ENCODE measurements at regions not wholly inside any gene's neighbourhood (a gene's known extent, or its start where the extent isn't known, plus 50 kb on each side); places are given as distances from the start of the nearest gene placed in this dataset.

DNA sequence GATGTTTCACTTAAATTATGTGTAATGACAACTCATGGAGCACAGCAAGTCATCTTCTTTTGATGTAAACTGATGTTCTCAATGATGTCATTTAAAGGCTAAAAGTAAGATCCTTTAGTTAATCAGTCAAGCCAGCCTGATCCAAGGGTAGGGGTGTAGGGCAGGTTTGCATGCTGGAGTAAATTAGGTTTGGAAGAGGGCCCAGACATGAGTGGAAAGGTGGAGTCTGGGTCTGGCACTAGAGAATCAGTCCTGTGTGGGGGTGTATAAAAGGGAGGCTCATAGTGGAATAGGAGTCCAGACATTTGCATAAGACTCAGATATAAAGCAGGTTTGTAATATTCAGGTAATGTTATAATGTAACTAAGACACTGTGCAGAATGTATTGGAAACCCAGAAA lies 88.8 kb upstream of the NYAP2 start:
- Histone ChIP-seq H3K4me1 (ENCODE audit: control insufficient read depth, insufficient read depth, low read depth, low read length) (no peaks in the 10 kb centered on the region), H4K8ac (ENCODE audit: low read length) (no peak overlapping the region), H2BK12ac (ENCODE audit: low read length in 2 of 2) (no peak overlapping the region), H2BK120ac (ENCODE audit: low read depth, low read length) (no peak overlapping the region), H3K79me1 (replicated peaks; ENCODE audit: low read length, poor library complexity, severe bottlenecking) (no peaks in the 10 kb centered on the region), H3K4me2 (ENCODE audit: low read length, poor library complexity, severe bottlenecking) (no peak overlapping the region), H3K36me3 (ENCODE audit: control insufficient read depth in 1 of 2, insufficient read depth in 2 of 2, low read depth in 1 of 2, low read length in 2 of 2) (no peaks in the 10 kb centered on the region), H2BK5ac (ENCODE audit: low read depth, low read length, poor library complexity, severe bottlenecking) (no peak overlapping the region), H3K27me3 (ENCODE audit: control insufficient read depth in 1 of 2, insufficient read depth in 1 of 2, low read length in 2 of 2) (peaks cover 0 to 3% of the 10 kb centered on the region in 2 experiments), H3K18ac (ENCODE audit: low read depth in 1 of 2, low read length in 2 of 2) (no peak overlapping the region), H3K23ac (ENCODE audit: low read length in 2 of 2) (no peak overlapping the region), H4K91ac (ENCODE audit: low read length) (no peak overlapping the region), H3K14ac (ENCODE audit: low read length in 2 of 2) (no peak overlapping the region), H3K9ac (ENCODE audit: low read length) (no peak overlapping the region), H2AFZ (ENCODE audit: low read depth, low read length) (no peak overlapping the region), H2AK5ac (ENCODE audit: low read length, severe bottlenecking) (no peak overlapping the region), H3K27ac (ENCODE audit: low read length, poor library complexity, severe bottlenecking) (no peak overlapping the region), H3K9me3 (ENCODE audit: control insufficient read depth, low read length) (no peaks in the 10 kb centered on the region), H3K4ac (ENCODE audit: low read depth in 1 of 2, low read length in 2 of 2) (no peak overlapping the region), H3K4me3 (ENCODE audit: insufficient read depth in 1 of 2, low read depth in 1 of 2, low read length in 2 of 2) (no peak overlapping the region), H2BK15ac (ENCODE audit: low read depth, poor library complexity, severe bottlenecking) (no peak overlapping the region)
- DNase-seq: no peak

- Histone ChIP-seq H3K79me1 (replicated peaks; ENCODE audit: low read length, poor library complexity, severe bottlenecking) (no peaks in the 10 kb centered on the region), H3K18ac (ENCODE audit: low read depth in 1 of 2, low read length in 2 of 2) (no peak overlapping the region), H3K27ac (ENCODE audit: low read length, poor library complexity, severe bottlenecking) (no peak overlapping the region), H2AK5ac (ENCODE audit: low read length, severe bottlenecking) (no peak overlapping the region), H3K9me3 (ENCODE audit: control insufficient read depth, low read length) (no peaks in the 10 kb centered on the region), H2BK15ac (ENCODE audit: low read depth, poor library complexity, severe bottlenecking) (no peak overlapping the region), H3K4me2 (ENCODE audit: low read length, poor library complexity, severe bottlenecking) (no peak overlapping the region), H3K36me3 (ENCODE audit: control insufficient read depth in 1 of 2, insufficient read depth in 2 of 2, low read depth in 1 of 2, low read length in 2 of 2) (no peaks in the 10 kb centered on the region), H3K9ac (ENCODE audit: low read length) (no peak overlapping the region), H3K4ac (ENCODE audit: low read depth in 1 of 2, low read length in 2 of 2) (no peak overlapping the region), H3K4me1 (ENCODE audit: control insufficient read depth, insufficient read depth, low read depth, low read length) (no peaks in the 10 kb centered on the region), H4K91ac (ENCODE audit: low read length) (no peak overlapping the region), H2BK12ac (ENCODE audit: low read length in 2 of 2) (no peak overlapping the region), H4K8ac (ENCODE audit: low read length) (no peak overlapping the region), H3K4me3 (ENCODE audit: insufficient read depth in 1 of 2, low read depth in 1 of 2, low read length in 2 of 2) (no peak overlapping the region), H2BK5ac (ENCODE audit: low read depth, low read length, poor library complexity, severe bottlenecking) (no peak overlapping the region), H3K27me3 (ENCODE audit: control insufficient read depth in 1 of 2, insufficient read depth in 1 of 2, low read length in 2 of 2) (peaks cover 0 to 3% of the 10 kb centered on the region in 2 experiments), H2BK120ac (ENCODE audit: low read depth, low read length) (no peak overlapping the region), H2AFZ (ENCODE audit: low read depth, low read length) (no peak overlapping the region), H3K14ac (ENCODE audit: low read length in 2 of 2) (no peak overlapping the region), H3K23ac (ENCODE audit: low read length in 2 of 2) (no peak overlapping the region)
- DNase-seq: no peak
Measured at GRCh38 chr2:225309516-225309915, 90.0 kb upstream of the NYAP2 start.

- no peak overlapping the region for H3K4ac ChIP-seq (ENCODE audit: low read depth in 1 of 2, low read length in 2 of 2)
- H4K8ac ChIP-seq (ENCODE audit: low read length): no peak overlapping the region
- H2BK15ac ChIP-seq (ENCODE audit: low read depth, poor library complexity, severe bottlenecking): no peak overlapping the region
- H2BK5ac ChIP-seq (ENCODE audit: low read depth, low read length, poor library complexity, severe bottlenecking): no peak overlapping the region
- DNase-seq: no peak
- no peak overlapping the region for H3K23ac ChIP-seq (ENCODE audit: low read length in 2 of 2)
- no peaks in the 10 kb centered on the region for H3K4me1 ChIP-seq (ENCODE audit: control insufficient read depth, insufficient read depth, low read depth, low read length)
- H3K4me2 ChIP-seq (ENCODE audit: low read length, poor library complexity, severe bottlenecking): no peak overlapping the region
- no peaks in the 10 kb centered on the region for H3K79me1 ChIP-seq (replicated peaks; ENCODE audit: low read length, poor library complexity, severe bottlenecking)
- no peak overlapping the region for H3K27ac ChIP-seq (ENCODE audit: low read length, poor library complexity, severe bottlenecking)
- H3K9ac ChIP-seq (ENCODE audit: low read length): no peak overlapping the region
- H4K91ac ChIP-seq (ENCODE audit: low read length): no peak overlapping the region
- peaks cover 11% of the 10 kb centered on the region for H3K9me3 ChIP-seq (ENCODE audit: control insufficient read depth, low read length)
- H3K4me3 ChIP-seq (ENCODE audit: insufficient read depth in 1 of 2, low read depth in 1 of 2, low read length in 2 of 2): no peak overlapping the region
- H3K18ac ChIP-seq (ENCODE audit: low read depth in 1 of 2, low read length in 2 of 2): no peak overlapping the region
- H3K36me3 ChIP-seq (ENCODE audit: control insufficient read depth in 1 of 2, insufficient read depth in 2 of 2, low read depth in 1 of 2, low read length in 2 of 2): no peaks in the 10 kb centered on the region
- no peak overlapping the region for H2BK12ac ChIP-seq (ENCODE audit: low read length in 2 of 2)
- H2AK5ac ChIP-seq (ENCODE audit: low read length, severe bottlenecking): no peak overlapping the region
- no peak overlapping the region for H3K14ac ChIP-seq (ENCODE audit: low read length in 2 of 2)
- no peak overlapping the region for H2AFZ ChIP-seq (ENCODE audit: low read depth, low read length)
- WGBS: 44% methylated on average over 2 of the region's 2 CpGs
- H2BK120ac ChIP-seq (ENCODE audit: low read depth, low read length): no peak overlapping the region
- no peaks in the 10 kb centered on the region for H3K27me3 ChIP-seq (ENCODE audit: control insufficient read depth in 1 of 2, insufficient read depth in 1 of 2, low read length in 2 of 2)
Measured at GRCh38 chr2:225296951-225297350, 102.6 kb upstream of the NYAP2 start.

- Histone ChIP-seq H2BK15ac (ENCODE audit: low read depth, poor library complexity, severe bottlenecking) (no peak overlapping the region), H2BK120ac (ENCODE audit: low read depth, low read length) (no peak overlapping the region), H4K8ac (ENCODE audit: low read length) (no peak overlapping the region), H3K27ac (ENCODE audit: low read length, poor library complexity, severe bottlenecking) (no peak overlapping the region), H3K18ac (ENCODE audit: low read depth in 1 of 2, low read length in 2 of 2) (no peak overlapping the region), H3K36me3 (ENCODE audit: control insufficient read depth in 1 of 2, insufficient read depth in 2 of 2, low read depth in 1 of 2, low read length in 2 of 2) (no peaks in the 10 kb centered on the region), H2BK12ac (ENCODE audit: low read length in 2 of 2) (no peak overlapping the region), H4K91ac (ENCODE audit: low read length) (no peak overlapping the region), H2AK5ac (ENCODE audit: low read length, severe bottlenecking) (no peak overlapping the region), H2AFZ (ENCODE audit: low read depth, low read length) (no peak overlapping the region), H3K4me1 (ENCODE audit: control insufficient read depth, insufficient read depth, low read depth, low read length) (no peaks in the 10 kb centered on the region), H3K9ac (ENCODE audit: low read length) (no peak overlapping the region), H3K4me3 (ENCODE audit: insufficient read depth in 1 of 2, low read depth in 1 of 2, low read length in 2 of 2) (no peak overlapping the region), H3K4me2 (ENCODE audit: low read length, poor library complexity, severe bottlenecking) (no peak overlapping the region), H3K27me3 (ENCODE audit: control insufficient read depth in 1 of 2, insufficient read depth in 1 of 2, low read length in 2 of 2) (no peaks in the 10 kb centered on the region), H3K14ac (ENCODE audit: low read length in 2 of 2) (no peak overlapping the region), H3K4ac (ENCODE audit: low read depth in 1 of 2, low read length in 2 of 2) (no peak overlapping the region), H3K79me1 (replicated peaks; ENCODE audit: low read length, poor library complexity, severe bottlenecking) (no peaks in the 10 kb centered on the region), H3K9me3 (ENCODE audit: control insufficient read depth, low read length) (peaks cover 2% of the 10 kb centered on the region), H2BK5ac (ENCODE audit: low read depth, low read length, poor library complexity, severe bottlenecking) (no peak overlapping the region), H3K23ac (ENCODE audit: low read length in 2 of 2) (no peak overlapping the region)
- DNase-seq: no peak
- 86% methylated on average over 1 of the region's 3 CpGs for WGBS
Measured at GRCh38 chr2:225295102-225295501, 104.4 kb upstream of the NYAP2 start.

Data from mesenchymal stem cell (in vitro differentiated cells and primary cell).